Mucosa of stomach (tissue), 1 donor: ENCODE measurements at regions not wholly inside any gene's neighbourhood (a gene's known extent, or its start where the extent isn't known, plus 50 kb on each side); places are given as distances from the start of the nearest gene placed in this dataset.

ENCODE experiments used
- H3K27me3 ChIP-seq: one replicate; pipeline ENCODE4 v1.7.0; 2013; ENCODE audit warnings: mild to moderate bottlenecking, low read length; ENCODE audit not compliant: control insufficient read depth, insufficient read depth
- H3K36me3 ChIP-seq: one replicate; pipeline ENCODE4 v1.7.0; 2013; ENCODE audit warnings: low read length; ENCODE audit not compliant: control insufficient read depth, insufficient read depth
- H3K4me1 ChIP-seq: one replicate; pipeline ENCODE4 v1.7.0; 2013; ENCODE audit warnings: mild to moderate bottlenecking, low read length; ENCODE audit not compliant: control insufficient read depth, insufficient read depth
- H3K4me3 ChIP-seq: one replicate; pipeline ENCODE4 v1.7.0; 2013; ENCODE audit warnings: low read length
- H3K9ac ChIP-seq: one replicate; pipeline ENCODE4 v1.7.0; 2013; ENCODE audit warnings: mild to moderate bottlenecking, low read length, moderate library complexity
- H3K9me3 ChIP-seq: one replicate; pipeline ENCODE4 v1.7.0; 2013; ENCODE audit warnings: mild to moderate bottlenecking, low read length, moderate library complexity; ENCODE audit not compliant: control insufficient read depth
- donor health status: Pancreatic carcinoma.

DNA sequence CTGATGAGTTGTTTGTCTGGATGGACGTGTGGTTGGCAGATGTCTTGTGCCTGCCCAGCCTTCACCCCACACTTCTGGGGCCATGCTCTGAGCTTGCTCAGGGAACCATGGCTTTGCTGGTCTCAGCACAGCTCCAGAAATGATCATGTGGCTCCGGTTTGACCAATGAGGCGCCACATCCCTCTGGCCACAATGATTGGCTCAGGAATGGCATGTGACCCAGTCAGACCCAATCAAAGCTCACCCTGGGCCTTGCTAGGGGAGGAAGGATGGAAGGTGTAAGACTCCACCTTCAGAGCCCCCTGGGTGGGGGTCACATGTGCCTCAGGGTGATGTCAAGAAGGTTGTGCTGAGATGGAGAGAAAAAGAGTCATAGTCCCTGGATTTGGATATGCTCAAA lies 281.6 kb upstream of the SULF2 start:
- Histone ChIP-seq H3K9ac (no peak overlapping the region), H3K36me3 (no peaks in the 10 kb centered on the region), H3K4me3 (no peak overlapping the region), H3K27me3 (no peaks in the 10 kb centered on the region), H3K9me3 (no peaks in the 10 kb centered on the region), H3K4me1 (no peaks in the 10 kb centered on the region)

DNA sequence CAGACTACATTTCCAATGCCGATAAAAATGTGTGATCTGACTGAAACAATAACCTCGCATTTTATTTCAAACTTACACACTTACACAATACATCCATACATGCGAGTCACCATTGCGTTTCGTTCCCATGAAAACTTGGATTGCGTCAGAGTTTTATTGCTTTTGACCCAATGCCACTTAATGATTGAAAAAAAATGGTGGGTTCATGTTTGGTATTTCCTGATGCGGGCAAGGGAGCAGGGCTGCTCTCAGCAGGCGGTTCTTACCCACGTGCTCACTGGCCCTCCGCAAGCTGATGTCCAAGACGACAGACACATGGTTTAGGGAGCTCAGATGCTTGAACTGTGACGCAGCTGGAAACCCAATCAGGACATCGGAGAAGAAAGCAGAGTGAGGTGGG lies 281.0 kb upstream of the SULF2 start:
- no peak overlapping the region for H3K9ac ChIP-seq
- H3K27me3 ChIP-seq: no peaks in the 10 kb centered on the region
- no peak overlapping the region for H3K4me3 ChIP-seq
- H3K36me3 ChIP-seq: no peaks in the 10 kb centered on the region
- no peaks in the 10 kb centered on the region for H3K4me1 ChIP-seq
- no peaks in the 10 kb centered on the region for H3K9me3 ChIP-seq

DNA sequence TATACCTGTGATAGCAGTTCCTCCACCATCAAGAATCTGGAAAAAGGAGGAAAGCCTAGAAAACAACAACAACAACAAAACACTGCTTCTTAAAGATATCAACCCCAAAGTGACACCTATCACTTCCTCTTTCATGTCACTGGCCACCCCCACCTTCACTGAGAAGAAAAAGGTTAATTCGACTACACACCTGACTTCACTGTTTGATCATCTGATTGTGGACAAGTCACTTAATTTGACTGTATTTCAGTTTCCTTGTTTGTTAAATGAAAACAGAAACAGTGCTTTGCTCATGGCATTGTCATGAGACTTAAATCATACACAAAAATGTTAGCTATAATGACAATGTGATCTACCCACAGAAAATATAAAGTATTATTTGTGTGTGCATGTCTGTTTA lies 280.6 kb upstream of the SULF2 start:
- Histone ChIP-seq H3K4me3 (no peak overlapping the region), H3K27me3 (no peaks in the 10 kb centered on the region), H3K9ac (no peak overlapping the region), H3K4me1 (no peaks in the 10 kb centered on the region), H3K36me3 (no peaks in the 10 kb centered on the region), H3K9me3 (no peaks in the 10 kb centered on the region)

DNA sequence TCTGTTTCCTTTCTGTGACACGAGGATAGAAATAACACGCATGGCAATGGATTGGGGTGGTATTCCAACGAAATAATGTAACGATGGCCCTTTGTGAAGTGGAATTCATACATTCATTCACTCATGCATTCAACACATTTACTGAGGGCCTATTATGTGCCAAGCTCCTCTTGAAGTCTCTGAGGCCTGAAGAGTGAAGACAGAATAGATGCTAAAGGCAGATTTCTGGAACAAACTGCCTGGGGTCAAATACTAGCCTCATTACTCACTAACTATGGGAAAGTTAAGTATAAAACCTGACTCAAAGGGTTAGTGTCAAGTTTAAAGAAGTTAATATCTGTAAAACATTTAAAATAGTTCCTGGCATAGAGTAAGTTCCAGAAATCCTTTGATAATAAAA lies 279.6 kb upstream of the SULF2 start:
- Histone ChIP-seq H3K27me3 (no peaks in the 10 kb centered on the region), H3K9me3 (no peaks in the 10 kb centered on the region), H3K4me1 (no peaks in the 10 kb centered on the region), H3K9ac (no peak overlapping the region), H3K36me3 (no peaks in the 10 kb centered on the region), H3K4me3 (no peak overlapping the region)

DNA sequence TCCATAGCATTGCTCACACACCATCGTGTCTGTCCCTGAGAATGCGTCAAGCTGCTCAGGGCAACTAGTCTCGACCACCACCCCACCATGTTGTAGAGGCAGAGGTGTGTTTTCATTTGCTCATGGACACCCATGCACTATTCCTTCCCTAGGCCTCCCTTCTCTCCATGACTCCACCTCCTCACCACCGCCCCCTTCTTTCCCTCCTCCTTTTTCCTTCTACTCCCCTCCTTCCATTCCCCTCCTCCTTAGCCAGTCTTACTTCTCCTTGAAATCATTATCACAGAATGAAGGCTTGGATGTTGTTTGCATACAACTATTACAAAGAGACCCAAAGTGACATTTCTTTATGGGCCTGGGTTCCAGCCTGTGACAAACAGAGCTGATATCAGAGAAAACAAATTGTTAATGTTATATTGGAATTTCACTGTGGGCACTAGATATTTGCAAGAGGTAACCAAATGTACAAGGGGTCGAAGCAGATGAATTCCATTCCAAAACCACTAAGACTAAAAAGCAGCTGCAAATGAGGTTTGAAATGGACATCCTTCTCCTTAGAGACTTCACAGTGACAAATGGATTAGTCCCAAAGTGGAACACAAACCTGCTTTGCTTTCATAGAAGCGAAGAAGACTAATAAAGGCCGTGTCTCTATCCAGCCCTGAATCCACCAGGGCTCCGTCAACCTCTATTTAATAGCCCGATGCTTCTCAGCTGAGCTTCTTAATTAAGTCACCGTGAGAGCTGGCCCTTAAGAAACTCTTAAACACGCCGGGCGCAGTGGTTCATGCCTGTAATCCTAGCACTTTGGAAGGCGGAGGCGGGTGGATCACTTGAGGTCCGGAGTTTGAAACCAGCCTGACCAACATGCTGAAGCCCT lies 275.8 kb upstream of the SULF2 start:
- Histone ChIP-seq H3K9me3 (no peaks in the 10 kb centered on the region), H3K4me3 (no peak overlapping the region), H3K9ac (no peak overlapping the region), H3K36me3 (no peaks in the 10 kb centered on the region), H3K27me3 (no peaks in the 10 kb centered on the region), H3K4me1 (no peaks in the 10 kb centered on the region)

DNA sequence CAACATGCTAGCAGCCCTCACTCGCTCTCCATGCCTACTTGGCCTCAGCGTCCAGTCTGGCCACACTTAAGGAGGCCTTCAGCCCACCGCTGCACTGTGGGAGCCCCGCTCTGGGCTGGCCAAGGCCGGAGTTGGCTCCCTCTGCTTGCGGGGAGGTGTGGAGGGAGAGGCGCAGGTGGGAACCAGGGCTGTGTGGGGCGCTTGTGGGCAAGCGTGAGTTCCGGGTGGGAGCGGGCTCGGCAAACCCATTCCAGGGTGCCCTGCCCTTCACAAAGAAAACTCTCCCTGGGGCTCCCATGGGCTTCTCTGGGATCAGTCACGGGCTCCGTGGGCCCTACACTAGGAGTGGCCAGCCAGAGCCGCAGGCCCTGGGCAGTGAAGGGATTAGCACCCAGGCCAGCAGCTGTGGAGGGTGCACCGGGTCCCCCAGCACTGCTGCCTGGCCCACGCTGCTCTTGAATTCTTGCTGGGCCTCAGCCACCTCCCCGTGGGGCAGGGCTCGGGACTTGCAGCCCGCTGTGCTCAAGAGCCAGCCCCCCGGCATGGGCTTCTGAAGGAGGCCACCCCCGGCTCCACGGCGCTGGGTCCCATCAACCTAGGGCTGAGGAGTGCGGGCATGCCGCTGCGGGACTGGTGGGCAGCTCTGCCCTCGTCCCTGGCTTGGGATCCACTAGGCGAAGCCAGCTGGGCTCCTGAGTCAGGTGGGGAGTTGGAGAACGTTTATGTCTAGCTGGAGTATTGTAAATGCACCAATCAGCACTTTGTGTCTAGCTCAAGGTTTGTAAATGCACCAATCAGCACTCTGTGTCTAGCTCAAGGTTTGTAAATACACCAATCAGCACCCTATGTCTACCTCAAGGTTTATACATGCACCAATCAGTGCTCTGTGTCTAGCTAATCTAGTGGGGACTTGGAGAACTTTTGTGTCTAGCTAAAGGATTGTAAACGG lies 273.6 kb upstream of the SULF2 start:
- H3K4me3 ChIP-seq: no peak overlapping the region
- no peaks in the 10 kb centered on the region for H3K9me3 ChIP-seq
- H3K27me3 ChIP-seq: no peaks in the 10 kb centered on the region

DNA sequence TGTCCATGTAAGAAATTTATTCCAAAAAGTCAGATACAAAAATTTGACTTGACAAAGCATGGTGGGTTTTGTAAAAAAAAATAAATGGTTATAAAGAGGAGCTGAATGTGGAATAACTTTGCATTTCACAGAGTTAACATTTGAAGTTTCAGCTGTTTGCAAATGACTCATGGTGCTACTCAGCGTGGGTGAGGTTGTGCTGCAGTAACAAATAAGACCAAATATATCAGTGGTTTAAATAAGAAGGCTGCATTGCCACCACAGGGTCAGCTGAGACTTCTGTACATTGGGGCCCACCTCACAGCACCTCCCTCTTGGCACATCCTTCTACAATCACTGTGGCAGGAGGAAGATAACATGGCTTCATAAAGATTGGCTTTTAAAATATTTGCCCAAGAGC lies 272.5 kb upstream of the SULF2 start:
- H3K36me3 ChIP-seq: no peaks in the 10 kb centered on the region
- no peaks in the 10 kb centered on the region for H3K27me3 ChIP-seq
- no peaks in the 10 kb centered on the region for H3K9me3 ChIP-seq

More for the DNA sequence above, 273.6 kb upstream of the SULF2 start:
- Histone ChIP-seq H3K4me1 (no peaks in the 10 kb centered on the region), H3K9ac (no peak overlapping the region), H3K36me3 (no peaks in the 10 kb centered on the region)

DNA sequence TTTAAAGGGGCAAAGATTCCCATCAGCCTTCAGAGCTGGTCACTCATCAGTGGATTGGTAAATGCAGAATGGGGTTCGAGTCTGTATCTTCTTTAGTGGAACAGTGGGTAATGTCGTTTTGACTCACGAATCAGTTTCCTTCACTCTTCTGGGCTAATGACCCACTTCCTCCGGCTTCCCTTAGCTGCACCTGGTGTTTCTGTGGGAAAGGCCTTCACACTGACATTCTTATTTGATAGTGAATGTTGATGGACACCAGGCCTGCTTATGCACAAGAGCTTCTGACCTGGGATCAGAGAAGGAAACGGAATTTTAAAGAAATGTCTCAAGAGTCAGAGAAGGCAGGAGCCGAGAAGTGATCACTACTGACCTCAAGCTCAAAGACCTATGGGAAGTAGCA lies 272.0 kb upstream of the SULF2 start:
- no peak overlapping the region for H3K4me3 ChIP-seq
- no peaks in the 10 kb centered on the region for H3K4me1 ChIP-seq
- no peaks in the 10 kb centered on the region for H3K36me3 ChIP-seq
- no peaks in the 10 kb centered on the region for H3K27me3 ChIP-seq
- H3K9me3 ChIP-seq: no peaks in the 10 kb centered on the region
- no peak overlapping the region for H3K9ac ChIP-seq

More for the DNA sequence above, 272.5 kb upstream of the SULF2 start:
- Histone ChIP-seq H3K4me3 (no peak overlapping the region), H3K9ac (no peak overlapping the region), H3K4me1 (no peaks in the 10 kb centered on the region)

DNA sequence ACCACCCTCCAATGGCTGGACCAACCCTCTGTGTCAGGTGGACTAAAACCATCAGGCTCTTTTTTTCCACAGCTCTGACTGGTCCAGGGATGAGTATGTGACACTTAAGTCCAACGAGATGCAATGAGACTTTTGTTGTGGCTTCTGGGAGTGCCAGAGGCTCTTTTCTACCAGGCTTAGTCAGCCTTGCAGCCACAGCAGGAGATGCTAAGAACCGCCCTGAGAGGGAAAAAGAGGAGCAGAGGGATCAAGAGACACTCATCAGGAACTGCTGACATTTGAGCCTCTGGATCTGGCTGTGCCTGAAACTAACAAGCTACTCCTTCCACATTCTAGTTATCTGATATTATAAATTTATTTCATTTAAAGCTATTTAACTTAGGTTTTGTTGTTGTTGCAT lies 270.9 kb upstream of the SULF2 start:
- no peak overlapping the region for H3K4me3 ChIP-seq
- no peaks in the 10 kb centered on the region for H3K4me1 ChIP-seq
- H3K9ac ChIP-seq: no peak overlapping the region
- no peaks in the 10 kb centered on the region for H3K27me3 ChIP-seq
- H3K36me3 ChIP-seq: no peaks in the 10 kb centered on the region
- H3K9me3 ChIP-seq: no peaks in the 10 kb centered on the region

DNA sequence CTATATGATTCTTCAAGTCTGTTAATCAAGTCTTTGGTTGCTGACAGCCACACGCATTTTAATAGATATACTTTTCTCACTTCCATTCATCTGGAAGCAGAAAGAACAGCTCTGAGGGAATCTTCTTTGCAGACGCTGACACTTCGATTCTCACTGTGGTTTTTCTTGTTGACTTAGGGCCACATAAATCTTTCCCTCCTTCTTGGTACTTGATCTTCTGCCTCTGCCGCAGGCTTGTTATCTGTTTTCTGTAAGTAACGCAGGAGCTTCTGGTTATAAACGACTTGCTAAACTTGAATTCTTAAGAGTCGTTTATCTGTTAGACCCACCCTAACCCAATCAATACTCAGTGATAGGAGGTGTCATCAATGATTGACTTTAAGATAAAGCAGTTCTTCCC lies 268.8 kb upstream of the SULF2 start:
- Histone ChIP-seq H3K9ac (no peak overlapping the region), H3K9me3 (no peaks in the 10 kb centered on the region), H3K36me3 (no peaks in the 10 kb centered on the region), H3K4me3 (no peak overlapping the region), H3K27me3 (no peaks in the 10 kb centered on the region), H3K4me1 (no peaks in the 10 kb centered on the region)

DNA sequence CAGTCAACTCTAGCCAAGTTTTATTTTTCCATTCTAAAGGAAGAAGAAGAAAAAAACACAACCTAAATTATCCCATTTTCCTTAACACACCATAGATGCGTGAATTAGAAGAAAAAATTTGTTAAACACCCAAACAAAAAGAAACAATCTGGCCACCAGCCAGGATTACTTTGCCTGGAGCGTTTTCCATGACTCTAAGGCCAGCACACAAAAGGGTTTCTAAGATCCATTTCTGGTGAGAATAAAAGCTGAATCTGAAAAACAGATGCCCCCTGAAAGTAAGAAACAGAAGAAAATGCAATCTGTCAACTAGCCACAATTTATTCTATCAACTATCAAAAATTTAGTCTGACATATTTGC lies 267.2 kb upstream of the SULF2 start:
- Histone ChIP-seq H3K9me3 (no peaks in the 10 kb centered on the region), H3K9ac (no peak overlapping the region), H3K4me3 (no peak overlapping the region), H3K27me3 (no peaks in the 10 kb centered on the region), H3K4me1 (no peaks in the 10 kb centered on the region), H3K36me3 (no peaks in the 10 kb centered on the region)

DNA sequence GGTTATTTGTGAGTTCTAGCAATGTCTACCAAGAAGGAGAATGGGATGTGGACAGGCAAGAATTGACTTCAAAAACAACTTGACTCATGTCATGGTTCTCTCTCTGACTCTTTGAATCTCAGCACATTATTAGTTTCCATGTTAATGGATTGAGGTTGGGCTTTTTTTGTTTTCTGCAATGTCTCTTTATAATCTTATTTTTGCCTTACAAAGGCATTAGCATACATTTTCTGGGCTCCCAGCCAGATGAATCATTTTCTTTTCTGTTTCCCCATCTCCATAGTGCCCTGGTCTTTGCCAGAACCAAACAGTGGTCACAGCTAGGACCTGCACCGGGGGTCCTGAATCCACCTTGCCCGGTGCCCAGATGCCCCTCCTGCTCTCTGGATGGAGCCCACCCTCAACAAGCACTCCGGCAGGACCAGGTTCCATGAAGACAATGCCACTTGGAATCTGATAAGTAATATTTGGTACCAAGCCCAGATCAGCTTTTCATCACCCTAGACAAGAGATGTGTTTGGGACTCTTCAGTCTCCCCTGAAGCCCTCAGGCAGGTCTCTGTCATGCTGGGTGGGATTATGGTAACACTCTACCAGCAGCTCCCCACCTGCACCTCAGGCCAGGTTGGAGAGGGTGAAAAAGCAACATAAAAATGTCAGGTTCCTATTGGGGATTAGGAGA lies 266.7 kb upstream of the SULF2 start:
- H3K9me3 ChIP-seq: no peaks in the 10 kb centered on the region
- no peaks in the 10 kb centered on the region for H3K4me1 ChIP-seq
- no peak overlapping the region for H3K9ac ChIP-seq
- H3K27me3 ChIP-seq: no peaks in the 10 kb centered on the region
- H3K4me3 ChIP-seq: no peak overlapping the region
- H3K36me3 ChIP-seq: no peaks in the 10 kb centered on the region
